Erythroblast (primary cell): ENCODE measurements at regions not wholly inside any gene's neighbourhood (a gene's known extent, or its start where the extent isn't known, plus 50 kb on each side); places are given as distances from the start of the nearest gene placed in this dataset.

Source experiments
- GATA1 ChIP-seq: IDR thresholded peaks from 2 replicates; pipeline ENCODE4 v1.6.1; 2011; ENCODE audit warnings: low read depth, mild to moderate bottlenecking, control low read depth, low read length, moderate library complexity
- POLR2A ChIP-seq: IDR thresholded peaks from 2 replicates; pipeline ENCODE4 v1.6.1; 2011; ENCODE audit warnings: mild to moderate bottlenecking, low read length

- no peak for TF ChIP-seq POLR2A
- TF ChIP-seq GATA1 = no peak
These were observed 717.9 kb upstream of the SLC8A1 start for GRCh38 chr2:41169744-41170143.
